ENCODE measurements at regions not wholly inside any gene's neighbourhood (a gene's known extent, or its start where the extent isn't known, plus 50 kb on each side); places are given as distances from the start of the nearest gene placed in this dataset.

DNA sequence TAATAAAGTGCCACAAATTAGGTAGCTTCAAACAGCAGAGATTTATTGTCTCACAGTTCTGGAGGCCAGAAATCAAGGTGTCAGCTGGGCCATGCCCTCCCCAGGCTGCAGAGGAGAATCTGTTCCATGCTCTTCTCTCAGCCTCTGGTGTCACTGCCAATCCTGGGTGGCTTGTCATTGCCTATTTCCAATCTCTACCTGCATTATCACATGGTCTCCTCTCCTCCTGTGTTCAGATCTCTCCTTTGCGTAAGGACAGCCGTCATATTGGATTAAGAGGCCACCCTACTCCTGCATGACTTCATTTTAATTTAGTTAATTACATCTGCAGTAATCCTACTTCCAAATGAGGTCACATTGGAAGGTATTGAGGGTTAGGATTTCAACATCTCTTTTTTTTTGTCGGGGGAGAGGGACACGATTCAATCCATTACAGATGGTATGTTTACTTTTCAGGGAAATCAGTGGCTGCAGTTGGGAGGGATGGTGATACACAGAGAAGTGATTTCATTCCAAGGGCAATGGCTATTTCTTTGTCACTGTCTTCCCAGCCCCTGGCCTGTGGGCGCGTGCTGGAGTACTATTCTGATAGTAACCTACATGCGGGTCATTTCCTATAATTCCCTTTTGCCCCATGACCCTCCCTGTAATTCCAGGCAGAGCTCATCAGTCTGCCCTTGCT, 169.4 kb downstream of the MINAR1 start:
- DNase-seq (no peak), ATAC-seq (no peak)
- H3K27ac ChIP-seq: no peak overlapping the region
- peaks cover 0 to 4% (median 0%) of the 10 kb centered on the region in 12 donors for H3K4me1 ChIP-seq
- intact Hi-C loops (cut with DNase I): no loop called here
- no peak overlapping the region for H3K4me3 ChIP-seq
- H3K27me3 ChIP-seq: peaks cover 0 to 4% (median 0%) of the 10 kb centered on the region in 9 donors
- H3K36me3 ChIP-seq: no peaks in the 10 kb centered on the region
- no peaks in the 10 kb centered on the region for H3K9me3 ChIP-seq
- TF ChIP-seq POLR2A (IDR thresholded peaks at IDR 0.05) (no peak), CTCF (IDR thresholded peaks at IDR 0.05) (no peak)
- WGBS, 4 donors: 77 to 88% (median 83%) methylated on average over 7 of the region's 7 CpGs

GRCh38 chr15:79602180-79602579, 170.0 kb downstream of the MINAR1 start:
- no peak for TF ChIP-seq POLR2A (IDR thresholded peaks at IDR 0.05)
- no peak for TF ChIP-seq CTCF (IDR thresholded peaks at IDR 0.05)
- ATAC-seq (no peak), DNase-seq (no peak)
- 74 to 87% (median 85%) methylated on average over 4 of the region's 4 CpGs for WGBS, 4 donors
- Histone ChIP-seq H3K9me3 (no peaks in the 10 kb centered on the region), H3K4me1 (peaks cover 0 to 4% (median 0%) of the 10 kb centered on the region in 12 donors), H3K36me3 (no peaks in the 10 kb centered on the region), H3K27me3 (no peaks in the 10 kb centered on the region), H3K27ac (no peak overlapping the region), H3K4me3 (no peak overlapping the region)
- intact Hi-C loops (cut with DNase I): no loop called here

- no peak overlapping the region for H3K27ac ChIP-seq
- ATAC-seq (no peak), DNase-seq (no peak)
- no peaks in the 10 kb centered on the region for H3K9me3 ChIP-seq
- intact Hi-C loops (cut with DNase I): no loop called here
- peaks cover 0 to 4% (median 0%) of the 10 kb centered on the region in 12 donors for H3K4me1 ChIP-seq
- TF ChIP-seq CTCF (IDR thresholded peaks at IDR 0.05): no peak
- TF ChIP-seq POLR2A (IDR thresholded peaks at IDR 0.05): no peak
- no peaks in the 10 kb centered on the region for H3K36me3 ChIP-seq
- no peaks in the 10 kb centered on the region for H3K27me3 ChIP-seq
- H3K4me3 ChIP-seq: no peak overlapping the region
Measured at GRCh38 chr15:79602731-79603130, 170.6 kb downstream of the MINAR1 start.

DNA sequence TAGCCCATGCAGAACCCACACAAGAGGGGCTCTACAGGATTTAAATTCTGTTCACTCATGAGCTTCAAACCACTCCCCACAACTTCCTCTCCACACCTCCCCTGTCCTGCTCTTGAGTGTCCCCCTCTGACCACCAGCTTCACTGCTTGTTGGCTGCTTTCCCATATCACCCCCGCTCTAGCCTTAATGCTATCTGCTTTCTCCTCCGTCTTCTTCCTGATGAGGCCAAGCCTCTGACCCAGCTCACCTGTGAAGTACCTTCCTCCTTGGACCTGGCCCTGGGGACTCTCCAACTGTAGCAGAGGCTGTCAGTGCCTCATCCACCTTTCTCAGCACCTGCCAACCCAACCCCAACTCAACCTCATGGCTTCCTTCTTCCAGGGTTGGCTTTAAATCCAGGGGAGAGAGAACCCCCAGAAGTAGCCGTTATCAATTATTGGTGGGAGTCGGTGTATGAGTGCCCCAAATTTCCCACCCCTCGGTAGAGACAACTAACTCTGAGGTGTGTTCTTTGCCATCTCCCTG, 174.8 kb downstream of the MINAR1 start:
- H3K36me3 ChIP-seq: no peaks in the 10 kb centered on the region
- TF ChIP-seq POLR2A (IDR thresholded peaks at IDR 0.05): no peak
- TF ChIP-seq CTCF (IDR thresholded peaks at IDR 0.05): no peak
- intact Hi-C loops (cut with DNase I): no loop called here
- no peak overlapping the region for H3K27ac ChIP-seq
- 83 to 87% (median 83%) methylated on average over 5 of the region's 5 CpGs for WGBS, 4 donors
- H3K27me3 ChIP-seq: no peaks in the 10 kb centered on the region
- ATAC-seq (no peak), DNase-seq (no peak)
- peaks cover 0 to 4% (median 0%) of the 10 kb centered on the region in 12 donors for H3K4me1 ChIP-seq
- no peaks in the 10 kb centered on the region for H3K9me3 ChIP-seq
- H3K4me3 ChIP-seq: no peak overlapping the region
